Nephron (organoid): ENCODE measurements at regions not wholly inside any gene's neighbourhood (a gene's known extent, or its start where the extent isn't known, plus 50 kb on each side); places are given as distances from the start of the nearest gene placed in this dataset.

Source experiments
- H3K27ac Mint-ChIP-seq, 3 experiments: 2 replicates each; pipeline ENCODE4 v1.8.0; 2020; ENCODE audit warnings: mixed read lengths in 3 of 3, mild to moderate bottlenecking in 2 of 3, moderate library complexity in 1 of 3
- H3K27me3 Mint-ChIP-seq: 2 replicates; pipeline ENCODE4 v1.8.0; 2021; ENCODE audit warnings: low read depth, mild to moderate bottlenecking, moderate library complexity, mixed read lengths
- H3K36me3 Mint-ChIP-seq: 2 replicates; pipeline ENCODE4 v1.8.0; 2020; ENCODE audit warnings: low read depth, mixed read lengths
- H3K4me1 Mint-ChIP-seq: 2 replicates; pipeline ENCODE4 v1.8.0; 2020; ENCODE audit warnings: mixed read lengths
- H3K4me3 Mint-ChIP-seq, 3 experiments: 2 replicates each; pipeline ENCODE4 v1.8.0; 2020; ENCODE audit warnings: mild to moderate bottlenecking in 3 of 3, mixed read lengths in 3 of 3, moderate library complexity in 2 of 3
- H3K9me3 Mint-ChIP-seq: 2 replicates; pipeline ENCODE4 v1.8.0; 2020; ENCODE audit warnings: mixed read lengths
- CTCF ChIP-seq, 3 experiments: fragments of 200-600 bp; sonication (generic); IDR thresholded peaks; one replicate each; pipeline ENCODE4 v1.5.0; 2021; ENCODE audit warnings: antibody characterized with exemption in 3 of 3; ENCODE audit not compliant: unreplicated experiment in 3 of 3

GRCh38 chr5:128773378-128773777 is 191.9 kb upstream of the SLC27A6 start:
- Mint-ChIP-seq H3K9me3 (no peaks in the 10 kb centered on the region), H3K27ac (peak overlapping the region in 2 of 3 experiments; percentile 8), H3K27me3 (no peaks in the 10 kb centered on the region), H3K4me3 (no peak overlapping the region), H3K4me1 (peaks cover 18% of the 10 kb centered on the region), H3K36me3 (no peaks in the 10 kb centered on the region)
- no peak for TF ChIP-seq CTCF (IDR thresholded peaks at IDR 0.05; ENCODE audit: unreplicated experiment in 3 of 3)

GRCh38 chr5:128774605-128775004 is 190.7 kb upstream of the SLC27A6 start:
- no peak for TF ChIP-seq CTCF (IDR thresholded peaks at IDR 0.05; ENCODE audit: unreplicated experiment in 3 of 3)
- Mint-ChIP-seq H3K9me3 (no peaks in the 10 kb centered on the region), H3K4me3 (no peak overlapping the region), H3K27me3 (no peaks in the 10 kb centered on the region), H3K4me1 (peaks cover 22% of the 10 kb centered on the region), H3K27ac (no peak overlapping the region), H3K36me3 (no peaks in the 10 kb centered on the region)

GRCh38 chr5:128775558-128775957 is 189.7 kb upstream of the SLC27A6 start:
- Mint-ChIP-seq H3K36me3 (no peaks in the 10 kb centered on the region), H3K27ac (no peak overlapping the region), H3K4me1 (peaks cover 22% of the 10 kb centered on the region), H3K4me3 (no peak overlapping the region), H3K9me3 (no peaks in the 10 kb centered on the region), H3K27me3 (no peaks in the 10 kb centered on the region)
- TF ChIP-seq CTCF (IDR thresholded peaks at IDR 0.05; ENCODE audit: unreplicated experiment in 3 of 3) = no peak

GRCh38 chr5:128777052-128777451 is 188.2 kb upstream of the SLC27A6 start:
- Mint-ChIP-seq H3K27ac (no peak overlapping the region), H3K36me3 (no peaks in the 10 kb centered on the region), H3K27me3 (no peaks in the 10 kb centered on the region), H3K4me3 (no peak overlapping the region), H3K4me1 (peaks cover 21% of the 10 kb centered on the region), H3K9me3 (no peaks in the 10 kb centered on the region)
- no peak for TF ChIP-seq CTCF (IDR thresholded peaks at IDR 0.05; ENCODE audit: unreplicated experiment in 3 of 3)

GRCh38 chr5:128778474-128778873 is 186.8 kb upstream of the SLC27A6 start:
- Mint-ChIP-seq H3K36me3 (no peaks in the 10 kb centered on the region), H3K4me3 (peak overlapping the region in 2 of 3 experiments; percentile 0 to 15), H3K9me3 (no peaks in the 10 kb centered on the region), H3K4me1 (peaks cover 14% of the 10 kb centered on the region), H3K27ac (peak overlapping the region; percentile 60 to 77 (median 68)), H3K27me3 (no peaks in the 10 kb centered on the region)
- TF ChIP-seq CTCF (IDR thresholded peaks at IDR 0.05; ENCODE audit: unreplicated experiment in 3 of 3) = no peak

- Mint-ChIP-seq H3K4me3 (no peak overlapping the region), H3K36me3 (no peaks in the 10 kb centered on the region), H3K4me1 (peaks cover 12% of the 10 kb centered on the region), H3K9me3 (peaks cover 4% of the 10 kb centered on the region), H3K27ac (peak overlapping the region in 1 of 3 experiments; percentile 54), H3K27me3 (no peaks in the 10 kb centered on the region)
- TF ChIP-seq CTCF (IDR thresholded peaks at IDR 0.05; ENCODE audit: unreplicated experiment in 3 of 3) = no peak
Observed at GRCh38 chr5:128782446-128782845, 182.8 kb upstream of the SLC27A6 start.
